PC-3 (cell line): ENCODE measurements at regions not wholly inside any gene's neighbourhood (a gene's known extent, or its start where the extent isn't known, plus 50 kb on each side); places are given as distances from the start of the nearest gene placed in this dataset.

Source experiments
- ATAC-seq: fragments of 200-7000 bp; cut with Tn5 transposase; 2 replicates; pipeline ENCODE4 v1.9.1; 2020; ENCODE audit warnings: mild to moderate bottlenecking, moderate library complexity
- BruUV-seq: library from RNA; stranded (reverse); fragments of 400-500 nt; replicated peaks from 2 replicates; lab custom pipeline; 2021; lab: Mats Ljungman, UMichigan
- CTCF ChIA-PET: fragments of 300-600 bp; sonication (Branson Sonifier 250); formaldehyde crosslinking; loops from one replicate; lab custom pipeline; 2022; ENCODE audit warnings: antibody characterized with exemption; lab: Charles Lee
- POLR2A ChIA-PET: fragments of 300-600 bp; sonication (Branson Sonifier 250); formaldehyde crosslinking; loops from one replicate; lab custom pipeline; 2022; ENCODE audit warnings: antibody characterized with exemption; ENCODE audit not compliant: unreplicated experiment; lab: Charles Lee
- DNase-seq: peaks from one replicate; pipeline ENCODE4 v3.0.0-alpha.2; 2015
- H2AFZ ChIP-seq: fragments of 300-600 bp; sonication (generic); 2 replicates; pipeline ENCODE4 v1.6.0; 2016; ENCODE audit warnings: antibody characterized with exemption, low read length
- H3F3A ChIP-seq: fragments of 300-600 bp; sonication (generic); one replicate; pipeline ENCODE4 v1.6.0; 2017; ENCODE audit warnings: antibody characterized with exemption, low read length, control low read depth, mild to moderate bottlenecking; ENCODE audit not compliant: unreplicated experiment
- H3K27ac ChIP-seq: fragments of 300-600 bp; sonication (generic); 2 replicates; pipeline ENCODE4 v1.5.1; 2016; ENCODE audit warnings: mild to moderate bottlenecking, low read length
- H3K27me3 ChIP-seq: fragments of 300-600 bp; sonication (generic); 2 replicates; pipeline ENCODE4 v1.6.1; 2016; ENCODE audit warnings: low read length, mixed read lengths
- H3K36me3 ChIP-seq: fragments of 300-600 bp; sonication (generic); 2 replicates; pipeline ENCODE4 v1.6.1; 2016; ENCODE audit warnings: low read depth, mixed run types, low read length, mixed read lengths
- H3K4me1 ChIP-seq: fragments of 300-600 bp; sonication (generic); 2 replicates; pipeline ENCODE4 v1.5.1; 2016; ENCODE audit warnings: low read length; ENCODE audit not compliant: insufficient read depth
- H3K4me2 ChIP-seq: fragments of 300-600 bp; sonication (generic); 2 replicates; pipeline ENCODE4 v1.6.0; 2016; ENCODE audit warnings: low read length
- H3K4me3 ChIP-seq: fragments of 300-600 bp; sonication (generic); 2 replicates; pipeline ENCODE4 v1.5.1; 2016; ENCODE audit warnings: mild to moderate bottlenecking, low read length, mixed read lengths
- H3K79me2 ChIP-seq: fragments of 300-600 bp; sonication (generic); 2 replicates; pipeline ENCODE4 v1.6.1; 2017; ENCODE audit warnings: low read length, mixed read lengths
- H3K9ac ChIP-seq: fragments of 300-600 bp; sonication (generic); 2 replicates; pipeline ENCODE4 v1.6.0; 2016; ENCODE audit warnings: mild to moderate bottlenecking, low read length
- H3K9me2 ChIP-seq: fragments of 300-600 bp; sonication (generic); replicated peaks from 2 replicates; pipeline ENCODE4 v1.6.1; 2016; ENCODE audit warnings: mixed run types, low read length, mixed read lengths
- H3K9me3 ChIP-seq: fragments of 300-600 bp; sonication (generic); 2 replicates; pipeline ENCODE4 v1.6.1; 2016; ENCODE audit warnings: low read length, mixed read lengths
- H4K20me1 ChIP-seq: fragments of 300-600 bp; sonication (generic); 2 replicates; pipeline ENCODE4 v1.6.1; 2016; ENCODE audit warnings: low read length, mixed read lengths
- EZH2 ChIP-seq: fragments of 300-600 bp; sonication (generic); IDR thresholded peaks from one replicate; pipeline ENCODE4 v1.6.1; 2017; ENCODE audit warnings: antibody characterized with exemption, mild to moderate bottlenecking, low read length; ENCODE audit not compliant: unreplicated experiment
- EZH2phosphoT487 ChIP-seq: fragments of 300-600 bp; sonication (generic); IDR thresholded peaks from 2 replicates; pipeline ENCODE4 v1.6.1; 2018; ENCODE audit warnings: mild to moderate bottlenecking, antibody characterized with exemption, low read length, borderline replicate concordance
- intact Hi-C: fragments of 100-400 bp; cut with micrococcal nuclease; formaldehyde crosslinking; loops from 2 replicates; pipeline ENCODE4 v1.9.0; 2023
- TF ChIP-seq, protein P1 (sequence below): fragments of 300-600 bp; sonication (generic); conservative IDR thresholded peaks from 2 replicates; pipeline ENCODE4 v1.5.1; 2017; ENCODE audit warnings: antibody characterized with exemption, low read depth, mild to moderate bottlenecking, low read length

DNA sequence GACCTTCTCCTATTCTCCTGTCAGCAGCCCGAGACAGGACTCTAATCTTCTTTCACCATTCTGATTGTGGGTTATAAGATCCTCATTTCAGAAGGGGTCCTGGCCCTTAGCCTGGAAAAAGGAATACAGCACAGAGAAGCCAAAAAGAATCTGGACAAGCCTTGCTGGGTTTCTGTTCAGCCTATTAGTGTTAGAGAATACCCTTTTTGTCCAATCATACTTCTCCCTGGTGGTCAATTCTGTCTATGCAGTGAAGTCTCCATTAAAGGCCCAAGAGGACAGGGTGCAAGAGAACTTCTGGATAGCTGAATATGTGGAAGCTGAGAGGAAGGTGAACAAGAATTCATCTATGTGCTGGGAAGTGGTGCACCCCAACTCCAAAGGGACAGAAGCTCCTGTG lies 105.7 kb upstream of the AGA start:
- Histone ChIP-seq H3K79me2 (no peaks in the 10 kb centered on the region), H3K9me2 (no peaks in the 10 kb centered on the region), H3K4me2 (no peak overlapping the region), H3K9me3 (no peaks in the 10 kb centered on the region), H3F3A (no peaks in the 10 kb centered on the region), H3K9ac (no peak overlapping the region), H3K4me3 (no peak overlapping the region), H3K4me1 (no peaks in the 10 kb centered on the region), H3K27ac (no peak overlapping the region), H2AFZ (no peak overlapping the region), H4K20me1 (no peaks in the 10 kb centered on the region), H3K36me3 (no peaks in the 10 kb centered on the region), H3K27me3 (no peaks in the 10 kb centered on the region)
- CTCF ChIA-PET = no interaction called here
- DNase-seq = no peak
- BruUV-seq = no TSS peak
- intact Hi-C loops = loop anchor here (1.0 to 5.0 kb wide), 3 partner anchors 106 to 298 kb away; partner anchors contain the start of gene AGA
- ATAC-seq = no peak
- TF ChIP-seq, protein P1, sequence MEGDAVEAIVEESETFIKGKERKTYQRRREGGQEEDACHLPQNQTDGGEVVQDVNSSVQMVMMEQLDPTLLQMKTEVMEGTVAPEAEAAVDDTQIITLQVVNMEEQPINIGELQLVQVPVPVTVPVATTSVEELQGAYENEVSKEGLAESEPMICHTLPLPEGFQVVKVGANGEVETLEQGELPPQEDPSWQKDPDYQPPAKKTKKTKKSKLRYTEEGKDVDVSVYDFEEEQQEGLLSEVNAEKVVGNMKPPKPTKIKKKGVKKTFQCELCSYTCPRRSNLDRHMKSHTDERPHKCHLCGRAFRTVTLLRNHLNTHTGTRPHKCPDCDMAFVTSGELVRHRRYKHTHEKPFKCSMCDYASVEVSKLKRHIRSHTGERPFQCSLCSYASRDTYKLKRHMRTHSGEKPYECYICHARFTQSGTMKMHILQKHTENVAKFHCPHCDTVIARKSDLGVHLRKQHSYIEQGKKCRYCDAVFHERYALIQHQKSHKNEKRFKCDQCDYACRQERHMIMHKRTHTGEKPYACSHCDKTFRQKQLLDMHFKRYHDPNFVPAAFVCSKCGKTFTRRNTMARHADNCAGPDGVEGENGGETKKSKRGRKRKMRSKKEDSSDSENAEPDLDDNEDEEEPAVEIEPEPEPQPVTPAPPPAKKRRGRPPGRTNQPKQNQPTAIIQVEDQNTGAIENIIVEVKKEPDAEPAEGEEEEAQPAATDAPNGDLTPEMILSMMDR = no peak
- TF ChIP-seq EZH2phosphoT487 (no peak), EZH2 (no peak)
- POLR2A ChIA-PET = no interaction called here

DNA sequence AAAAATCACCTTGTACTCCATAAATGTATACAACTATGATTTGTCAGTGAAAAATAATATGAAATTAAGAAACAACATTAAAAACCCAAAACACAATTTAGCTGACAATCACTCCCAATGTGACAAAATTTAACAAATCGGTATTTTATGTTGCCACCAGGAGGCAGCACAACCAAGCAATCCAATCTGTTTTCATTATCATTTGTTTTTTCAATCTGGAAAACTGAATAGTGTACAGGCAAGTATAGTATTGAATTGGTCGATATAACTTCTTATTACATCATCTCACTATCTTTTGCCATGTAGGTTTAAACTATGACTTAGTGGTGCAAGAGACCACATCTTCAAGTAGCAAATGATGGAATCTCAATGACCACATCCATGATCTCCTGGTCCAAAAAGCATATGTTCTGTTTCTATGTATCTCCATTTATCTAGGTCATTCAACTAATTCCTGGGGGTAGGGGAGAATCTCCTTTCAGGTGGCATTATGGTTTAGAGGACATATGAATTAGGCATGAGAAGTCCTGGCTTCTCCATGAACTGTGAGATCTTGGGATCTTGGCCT lies 112.9 kb upstream of the AGA start:
- ChIA-PET CTCF (interaction anchor here (0.6 kb wide), 1 partner anchor 531 kb away, joined by 3 read pairs; no protein-coding TSS in a partner anchor), POLR2A (no interaction called here)
- Histone ChIP-seq H3K9ac (no peak overlapping the region), H3K4me3 (no peak overlapping the region), H3F3A (no peaks in the 10 kb centered on the region), H3K79me2 (no peaks in the 10 kb centered on the region), H4K20me1 (no peaks in the 10 kb centered on the region), H3K36me3 (no peaks in the 10 kb centered on the region), H3K9me3 (no peaks in the 10 kb centered on the region), H3K27me3 (no peaks in the 10 kb centered on the region), H2AFZ (no peak overlapping the region), H3K9me2 (no peaks in the 10 kb centered on the region), H3K4me2 (no peak overlapping the region), H3K27ac (no peak overlapping the region), H3K4me1 (no peaks in the 10 kb centered on the region)
- intact Hi-C loops = loop anchor here (5.0 kb wide), 1 partner anchor 1752 kb away; no protein-coding TSS in a partner anchor
- ATAC-seq (no peak), DNase-seq (peak; percentile 51)
- no peak for TF ChIP-seq EZH2phosphoT487
- TF ChIP-seq, protein P1 = peak; percentile 78
- no peak for TF ChIP-seq EZH2
- no TSS peak for BruUV-seq

DNA sequence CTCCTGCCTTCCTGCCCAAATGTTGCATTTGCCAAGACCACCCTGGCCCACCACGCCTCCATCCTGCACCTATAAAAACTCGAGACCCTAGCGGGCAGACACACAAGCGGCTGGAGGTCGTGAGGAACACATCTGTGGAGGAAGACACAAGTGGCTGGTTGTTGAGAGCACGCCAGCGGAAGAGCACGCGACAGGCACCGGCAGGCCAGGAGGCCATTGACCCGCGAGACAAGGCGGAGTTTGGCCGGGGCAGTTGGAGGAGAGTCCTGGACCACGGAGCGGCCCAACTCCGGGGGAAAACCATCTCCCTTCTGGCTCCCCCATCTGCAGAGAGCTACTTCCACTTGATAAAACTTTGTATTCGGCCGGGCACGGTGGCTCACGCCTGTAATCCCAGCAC lies 115.2 kb upstream of the AGA start:
- intact Hi-C loops = loop anchor here (5.0 kb wide), 1 partner anchor 1750 kb away; no protein-coding TSS in a partner anchor
- Histone ChIP-seq H3K79me2 (no peaks in the 10 kb centered on the region), H4K20me1 (no peaks in the 10 kb centered on the region), H3K4me1 (no peaks in the 10 kb centered on the region), H2AFZ (no peak overlapping the region), H3K9me3 (no peaks in the 10 kb centered on the region), H3K9me2 (no peaks in the 10 kb centered on the region), H3F3A (no peaks in the 10 kb centered on the region), H3K27me3 (no peaks in the 10 kb centered on the region), H3K36me3 (no peaks in the 10 kb centered on the region), H3K27ac (no peak overlapping the region), H3K4me2 (no peak overlapping the region), H3K4me3 (no peak overlapping the region), H3K9ac (no peak overlapping the region)
- ChIA-PET POLR2A (no interaction called here), CTCF (no interaction called here)
- ATAC-seq (no peak), DNase-seq (no peak)
- TF ChIP-seq EZH2phosphoT487 (no peak), EZH2 (no peak)
- TF ChIP-seq, protein P1 = no peak
- BruUV-seq = no TSS peak
